Uterus (tissue), 3 donors: ENCODE measurements at regions not wholly inside any gene's neighbourhood (a gene's known extent, or its start where the extent isn't known, plus 50 kb on each side); places are given as distances from the start of the nearest gene placed in this dataset.

ENCODE experiments used
- DNase-seq, 2 donors: peaks; one replicate each; pipeline ENCODE4 v3.0.0-alpha.2; 2019 to 2020
- H3K27ac ChIP-seq, 2 donors: fragments of 200-600 bp; sonication (generic); 1 replicate in 1 of 2; 2 replicates in 1 of 2; pipeline ENCODE4 v1.5.1; 2016 to 2018
- H3K27me3 ChIP-seq, 2 donors: fragments of 200-600 bp; sonication (generic); one replicate each; pipeline ENCODE4 v1.5.1; 2018 to 2019; ENCODE audit warnings: control low read depth in 1 of 2
- H3K36me3 ChIP-seq, 2 donors: fragments of 200-600 bp; sonication (generic); one replicate each; pipeline ENCODE4 v1.5.1; 2019; ENCODE audit warnings: control low read depth in 1 of 2
- H3K4me1 ChIP-seq, 2 donors: fragments of 200-600 bp; sonication (generic); one replicate each; pipeline ENCODE4 v1.5.1; 2018 to 2019; ENCODE audit warnings: control low read depth in 1 of 2
- H3K4me3 ChIP-seq, 2 donors: fragments of 200-600 bp; sonication (generic); 1 replicate in 1 of 2; 2 replicates in 1 of 2; pipeline ENCODE4 v1.5.1; 2018 to 2019; ENCODE audit warnings: mild to moderate bottlenecking in 1 of 2
- H3K9me3 ChIP-seq, 2 donors: fragments of 200-600 bp; sonication (generic); one replicate each; pipeline ENCODE4 v1.5.1; 2019; ENCODE audit warnings: control low read depth in 1 of 2
- CTCF ChIP-seq, 4 experiments: fragments of 200-600 bp in 2 of 4; fragments of 450-650 bp in 2 of 4; sonication (generic) in 2 of 4; IDR thresholded peaks; one replicate each; pipeline ENCODE4 v1.5.1; 2016 to 2019; ENCODE audit warnings: antibody characterized with exemption in 4 of 4, mild to moderate bottlenecking in 2 of 4, moderate library complexity in 1 of 4
- POLR2A ChIP-seq, 2 donors: fragments of 450-650 bp; IDR thresholded peaks; one replicate each; pipeline ENCODE4 v1.6.1; 2016; ENCODE audit warnings: antibody characterized with exemption in 2 of 2, mild to moderate bottlenecking in 1 of 2, moderate library complexity in 1 of 2
- intact Hi-C: fragments of 100-400 bp; cut with DNase I; formaldehyde crosslinking; loops from one replicate; pipeline ENCODE4 v1.15.1; 2023; ENCODE audit warnings: low total_unique reads
- donor health status: DM: yes; HTN: yes; CAD: no.

- intact Hi-C loops = no loop called here
- Histone ChIP-seq H3K4me1 (no peaks in the 10 kb centered on the region), H3K27me3 (no peaks in the 10 kb centered on the region), H3K36me3 (no peaks in the 10 kb centered on the region), H3K4me3 (no peak overlapping the region), H3K27ac (no peak overlapping the region), H3K9me3 (no peaks in the 10 kb centered on the region)
- DNase-seq = no peak
- no peak for TF ChIP-seq CTCF (IDR thresholded peaks at IDR 0.05)
- no peak for TF ChIP-seq POLR2A (IDR thresholded peaks at IDR 0.05)
Observed at GRCh38 chr11:104799251-104799650, 99.0 kb downstream of the CASP12 start.

DNA sequence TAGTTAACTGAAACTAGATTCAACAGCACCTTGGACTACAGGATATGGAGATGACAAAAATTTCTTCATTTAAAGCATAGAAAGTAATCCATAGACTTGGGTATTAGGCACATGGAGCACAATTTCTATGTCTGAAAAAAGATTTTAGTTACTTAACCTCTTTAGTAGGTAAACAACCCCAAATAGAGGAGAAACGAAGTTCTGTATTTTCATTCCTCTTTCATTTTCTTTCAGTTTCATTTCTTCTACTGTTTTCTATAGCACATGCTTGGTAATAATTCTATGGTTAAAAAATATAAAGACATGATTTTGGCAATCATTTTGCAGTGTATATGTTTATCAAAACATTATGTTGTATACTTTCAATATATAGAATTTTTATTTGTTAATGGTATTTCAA lies 99.5 kb downstream of the CASP12 start:
- Histone ChIP-seq H3K27ac (no peak overlapping the region), H3K36me3 (no peaks in the 10 kb centered on the region), H3K27me3 (no peaks in the 10 kb centered on the region), H3K4me1 (no peaks in the 10 kb centered on the region), H3K4me3 (no peak overlapping the region), H3K9me3 (no peaks in the 10 kb centered on the region)
- DNase-seq = no peak
- TF ChIP-seq POLR2A (IDR thresholded peaks at IDR 0.05) (no peak), CTCF (IDR thresholded peaks at IDR 0.05) (no peak)
- intact Hi-C loops = no loop called here

DNA sequence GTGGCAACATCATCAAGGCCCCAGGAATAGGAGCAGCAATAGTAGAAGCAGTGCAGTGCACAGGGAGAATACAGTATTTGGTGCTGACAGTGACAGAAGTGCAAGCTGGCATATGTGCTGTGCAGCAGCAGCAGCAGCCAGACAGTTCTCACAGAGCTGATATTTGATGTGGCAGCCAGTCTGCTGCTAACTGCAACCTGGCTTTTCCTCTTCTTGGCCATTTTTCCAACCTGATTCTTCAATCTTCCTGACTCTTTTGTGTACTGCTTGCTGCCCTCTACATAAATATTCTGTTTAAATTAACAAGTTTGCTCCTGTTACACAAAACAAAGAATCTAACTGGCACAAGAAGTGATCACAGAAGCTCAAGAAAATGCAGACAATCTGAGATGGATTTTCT lies 102.0 kb downstream of the CASP12 start:
- no peak for DNase-seq

DNA sequence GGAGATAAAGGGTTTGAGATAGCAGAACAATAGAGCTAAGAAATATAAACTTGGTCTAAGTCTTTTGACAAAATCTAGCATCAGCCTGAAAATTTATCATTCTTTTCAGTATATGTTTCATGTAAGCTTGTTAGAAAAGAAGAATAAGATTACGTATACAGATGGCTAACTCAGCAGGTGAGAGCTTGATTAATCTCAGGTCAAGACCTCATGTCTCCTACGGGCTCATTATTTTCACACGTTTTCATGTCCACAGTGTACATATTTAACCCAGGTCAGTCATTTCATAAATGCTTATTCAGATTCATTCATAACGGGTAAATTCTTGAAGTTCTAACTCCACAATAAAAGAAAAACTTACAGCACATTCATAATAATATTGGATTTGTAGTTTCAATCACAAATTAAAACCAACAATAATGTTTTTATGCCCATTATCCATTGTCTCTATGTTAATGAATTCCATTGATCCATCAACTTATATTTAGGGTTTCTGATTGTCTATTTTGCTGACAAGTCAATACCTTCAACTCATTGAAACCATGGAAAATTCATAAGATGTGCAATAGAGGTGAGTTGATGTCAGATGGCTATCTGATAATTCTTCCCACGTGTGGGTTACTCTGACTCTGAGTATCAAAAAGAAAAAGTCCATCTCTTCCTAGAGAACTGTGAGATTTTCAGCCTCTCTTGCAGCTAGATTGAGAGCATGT lies 102.6 kb downstream of the CASP12 start:
- no peak for DNase-seq
- TF ChIP-seq POLR2A (IDR thresholded peaks at IDR 0.05) (no peak), CTCF (IDR thresholded peaks at IDR 0.05) (no peak)
- H3K4me3 ChIP-seq = no peak overlapping the region
- no peaks in the 10 kb centered on the region for H3K27me3 ChIP-seq
- H3K27ac ChIP-seq = no peak overlapping the region
- no peaks in the 10 kb centered on the region for H3K9me3 ChIP-seq
- no peaks in the 10 kb centered on the region for H3K4me1 ChIP-seq
- intact Hi-C loops = no loop called here
- H3K36me3 ChIP-seq = no peaks in the 10 kb centered on the region

More for the DNA sequence above, 102.0 kb downstream of the CASP12 start:
- no peak overlapping the region for H3K4me3 ChIP-seq
- no peaks in the 10 kb centered on the region for H3K4me1 ChIP-seq
- H3K27ac ChIP-seq = no peak overlapping the region
- no peaks in the 10 kb centered on the region for H3K36me3 ChIP-seq
- no peaks in the 10 kb centered on the region for H3K9me3 ChIP-seq
- intact Hi-C loops = no loop called here
- no peak for TF ChIP-seq POLR2A (IDR thresholded peaks at IDR 0.05)
- no peak for TF ChIP-seq CTCF (IDR thresholded peaks at IDR 0.05)
- H3K27me3 ChIP-seq = no peaks in the 10 kb centered on the region

- no peaks in the 10 kb centered on the region for H3K36me3 ChIP-seq
- TF ChIP-seq POLR2A (IDR thresholded peaks at IDR 0.05) (no peak), CTCF (IDR thresholded peaks at IDR 0.05) (no peak)
- H3K9me3 ChIP-seq = no peaks in the 10 kb centered on the region
- DNase-seq = no peak
- intact Hi-C loops = no loop called here
- no peaks in the 10 kb centered on the region for H3K4me1 ChIP-seq
- H3K4me3 ChIP-seq = no peak overlapping the region
- H3K27me3 ChIP-seq = no peaks in the 10 kb centered on the region
- H3K27ac ChIP-seq = no peak overlapping the region
Observed at GRCh38 chr11:104792861-104793260, 105.4 kb downstream of the CASP12 start.
